Hepatocyte (in vitro differentiated cells): ENCODE measurements at regions not wholly inside any gene's neighbourhood (a gene's known extent, or its start where the extent isn't known, plus 50 kb on each side); places are given as distances from the start of the nearest gene placed in this dataset.
"Not testable (repeated sequence)": the region's sequence is repeated elsewhere in the genome, so short reads cannot be mapped to it uniquely, and the experiment has no call there.

Source experiments
- EZH2 ChIP-seq: fragments of 200-600 bp; sonication (generic); IDR thresholded peaks from 2 replicates; pipeline ENCODE4 v1.6.1; 2016; ENCODE audit warnings: antibody characterized with exemption, mild to moderate bottlenecking, borderline replicate concordance
- TF ChIP-seq, protein P1 (sequence below): fragments of 200-600 bp; sonication (generic); IDR thresholded peaks from 2 replicates; pipeline ENCODE4 v1.5.1; 2016; ENCODE audit warnings: antibody characterized with exemption, mild to moderate bottlenecking; ENCODE audit not compliant: poor library complexity

DNA sequence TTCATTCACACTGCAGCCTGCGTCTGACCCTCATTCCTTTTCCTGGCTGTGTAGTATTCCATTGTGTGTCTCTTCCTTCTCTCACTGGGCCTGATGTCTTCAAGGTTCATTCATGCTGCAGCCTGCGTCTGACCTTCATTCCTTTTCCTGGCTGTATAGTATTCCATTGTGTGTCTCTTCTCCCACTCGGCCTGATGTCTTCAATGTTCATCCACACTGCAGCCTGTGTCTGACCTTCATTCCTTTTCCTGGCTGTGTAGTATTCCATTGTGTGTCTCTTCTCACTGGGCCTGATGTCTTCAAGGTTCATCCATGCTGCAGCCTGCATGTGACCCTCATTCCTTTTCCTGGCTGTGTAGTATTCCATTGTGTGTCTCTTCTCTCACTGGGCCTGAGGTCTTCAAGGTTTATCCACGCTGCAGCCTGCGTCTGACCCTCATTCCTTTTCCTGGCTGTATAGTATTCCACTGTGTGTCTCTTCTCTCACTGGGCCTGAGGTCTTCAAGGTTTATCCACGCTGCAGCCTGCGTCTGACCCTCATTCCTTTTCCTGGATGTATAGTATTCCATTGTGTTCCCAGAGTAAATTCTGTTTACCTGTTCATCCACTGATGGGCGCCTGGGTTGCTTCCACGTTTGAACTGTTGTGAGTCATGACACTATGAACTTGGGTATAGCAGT lies 191.0 kb downstream of the CRLF2 start:
- TF ChIP-seq EZH2: not testable (repeated sequence)
- TF ChIP-seq, protein P1, sequence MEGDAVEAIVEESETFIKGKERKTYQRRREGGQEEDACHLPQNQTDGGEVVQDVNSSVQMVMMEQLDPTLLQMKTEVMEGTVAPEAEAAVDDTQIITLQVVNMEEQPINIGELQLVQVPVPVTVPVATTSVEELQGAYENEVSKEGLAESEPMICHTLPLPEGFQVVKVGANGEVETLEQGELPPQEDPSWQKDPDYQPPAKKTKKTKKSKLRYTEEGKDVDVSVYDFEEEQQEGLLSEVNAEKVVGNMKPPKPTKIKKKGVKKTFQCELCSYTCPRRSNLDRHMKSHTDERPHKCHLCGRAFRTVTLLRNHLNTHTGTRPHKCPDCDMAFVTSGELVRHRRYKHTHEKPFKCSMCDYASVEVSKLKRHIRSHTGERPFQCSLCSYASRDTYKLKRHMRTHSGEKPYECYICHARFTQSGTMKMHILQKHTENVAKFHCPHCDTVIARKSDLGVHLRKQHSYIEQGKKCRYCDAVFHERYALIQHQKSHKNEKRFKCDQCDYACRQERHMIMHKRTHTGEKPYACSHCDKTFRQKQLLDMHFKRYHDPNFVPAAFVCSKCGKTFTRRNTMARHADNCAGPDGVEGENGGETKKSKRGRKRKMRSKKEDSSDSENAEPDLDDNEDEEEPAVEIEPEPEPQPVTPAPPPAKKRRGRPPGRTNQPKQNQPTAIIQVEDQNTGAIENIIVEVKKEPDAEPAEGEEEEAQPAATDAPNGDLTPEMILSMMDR: not testable (repeated sequence)
